GM18861 (cell line): ENCODE measurements at regions not wholly inside any gene's neighbourhood (a gene's known extent, or its start where the extent isn't known, plus 50 kb on each side); places are given as distances from the start of the nearest gene placed in this dataset.
"Not testable (repeated sequence)": the region's sequence is repeated elsewhere in the genome, so short reads cannot be mapped to it uniquely, and the experiment has no call there.

Experiments
- ATAC-seq: cut with Tn5 transposase; IDR thresholded peaks from one replicate; pipeline ENCODE4 v1.9.1; 2021; ENCODE audit not compliant: unreplicated experiment

DNA sequence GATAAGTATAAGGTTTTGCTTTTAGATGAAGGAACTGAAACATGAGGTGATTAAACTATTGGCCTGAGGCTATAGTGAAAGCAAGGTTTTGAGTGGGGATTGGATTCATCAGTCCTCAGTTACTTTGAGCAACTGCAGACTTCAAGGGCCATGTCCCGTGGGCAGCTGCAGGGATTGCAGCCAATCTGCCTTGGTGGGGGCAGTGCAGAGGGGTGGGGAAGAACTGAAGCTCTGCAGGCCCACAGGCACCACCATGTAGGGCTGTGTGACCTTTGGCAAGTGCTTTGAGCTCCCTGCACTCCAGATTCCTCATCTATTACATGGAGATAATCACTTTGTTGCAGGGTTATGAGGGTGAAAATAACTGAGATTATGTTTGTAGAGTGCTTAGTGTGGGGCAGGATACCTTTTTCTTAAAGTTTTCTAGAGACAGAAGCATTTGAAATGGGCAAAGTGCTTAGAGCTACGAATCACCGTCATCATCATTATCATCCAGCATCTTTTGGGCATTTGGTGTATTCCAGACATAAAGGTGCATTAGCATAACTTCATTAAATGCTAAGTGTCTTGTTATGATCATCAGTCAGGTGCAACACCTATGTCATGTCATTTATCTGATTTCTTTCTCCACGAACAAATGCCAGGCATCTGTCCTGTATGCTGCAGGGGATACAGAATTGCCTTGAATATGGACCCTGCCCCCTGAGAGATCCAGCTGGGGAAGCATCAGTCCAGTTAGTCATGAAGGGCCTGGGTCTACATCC, 72.1 kb upstream of the TENM4 start:
- no peak for ATAC-seq

DNA sequence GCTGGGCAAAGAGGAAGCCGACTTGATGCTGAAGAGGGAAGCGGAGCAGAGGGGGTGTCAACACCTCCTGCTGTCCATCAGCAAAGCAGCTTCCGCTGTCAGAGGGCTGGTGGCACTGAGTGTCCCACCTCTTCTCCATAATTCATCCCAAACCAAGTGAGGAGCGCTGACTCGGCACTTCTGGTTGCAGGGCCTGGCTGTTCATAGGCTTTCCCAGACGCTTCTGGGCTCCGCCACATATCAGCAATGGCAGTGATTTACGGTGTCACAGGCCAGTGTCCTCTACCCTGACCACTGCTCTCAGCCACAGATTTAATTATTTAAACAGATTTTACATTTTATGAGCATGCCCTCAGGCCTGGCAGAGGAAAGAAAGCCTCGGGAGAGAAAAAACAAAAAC, 70.1 kb upstream of the TENM4 start:
- ATAC-seq = no peak

DNA sequence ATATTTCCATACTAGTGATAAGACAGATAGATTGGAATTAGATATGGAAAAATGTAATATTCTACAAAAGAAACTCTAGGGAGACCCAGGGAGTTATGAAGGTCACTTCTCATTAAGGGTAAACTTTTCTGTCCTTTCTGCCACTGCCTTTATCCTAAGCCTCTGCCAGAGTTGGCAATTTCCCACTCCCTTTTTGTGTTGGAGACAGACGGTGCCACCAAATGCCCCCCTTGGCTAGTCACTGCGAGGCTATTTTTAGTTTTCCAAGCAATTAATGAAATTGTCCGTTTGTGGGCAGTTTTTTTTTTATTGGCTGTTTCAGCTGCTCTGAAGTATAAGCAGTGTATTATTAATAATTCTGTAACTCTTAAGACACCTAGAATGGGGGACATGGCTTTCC, 67.6 kb upstream of the TENM4 start:
- ATAC-seq = no peak

DNA sequence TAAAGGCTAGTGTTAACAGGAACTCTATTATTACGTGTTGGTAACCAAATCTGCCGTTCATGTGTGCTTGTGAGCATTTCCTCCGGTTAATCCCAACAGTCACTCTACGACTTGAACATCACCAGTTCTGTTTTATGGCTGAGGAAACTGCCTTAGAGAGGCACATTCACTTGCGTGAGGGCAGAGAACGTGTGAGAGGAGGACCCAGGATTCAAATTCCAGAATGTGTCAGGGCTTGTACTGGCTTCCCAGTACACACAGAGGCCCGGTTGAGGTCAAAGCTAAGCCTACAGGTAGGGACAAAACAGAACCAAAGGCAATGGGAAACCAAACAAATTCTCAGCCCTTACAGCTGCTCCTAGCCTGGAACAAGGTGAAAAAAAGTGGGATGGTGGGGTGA, 66.9 kb upstream of the TENM4 start:
- no peak for ATAC-seq

DNA sequence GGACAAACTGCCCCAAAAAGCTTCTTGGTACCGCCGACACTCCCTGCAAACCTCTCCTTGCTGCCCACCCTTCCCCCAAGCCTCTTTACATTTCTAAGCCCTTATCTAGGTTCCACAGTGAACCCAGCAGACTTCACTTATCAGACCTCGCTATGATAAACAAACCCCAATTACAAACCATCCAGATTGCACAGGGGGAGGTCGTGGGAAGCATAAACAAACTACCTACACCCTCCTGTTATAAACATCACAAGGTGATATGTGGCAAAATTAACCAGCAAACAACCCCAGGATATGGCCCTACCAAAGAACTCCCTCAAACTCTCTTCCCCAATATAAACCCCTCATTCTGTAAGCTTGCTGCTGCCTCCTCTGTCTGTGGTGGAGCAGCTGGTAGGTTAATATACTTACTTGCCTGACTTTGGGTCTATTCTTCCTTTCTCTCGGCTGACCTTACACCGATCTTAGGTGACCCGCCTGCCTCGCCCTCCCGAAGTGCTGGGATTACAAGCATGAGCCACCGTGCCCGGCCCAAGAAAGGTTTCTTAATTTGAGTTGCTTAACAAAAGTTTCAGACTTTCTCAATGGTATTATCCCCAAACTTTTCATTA, 66.0 kb upstream of the TENM4 start:
- no peak for ATAC-seq

DNA sequence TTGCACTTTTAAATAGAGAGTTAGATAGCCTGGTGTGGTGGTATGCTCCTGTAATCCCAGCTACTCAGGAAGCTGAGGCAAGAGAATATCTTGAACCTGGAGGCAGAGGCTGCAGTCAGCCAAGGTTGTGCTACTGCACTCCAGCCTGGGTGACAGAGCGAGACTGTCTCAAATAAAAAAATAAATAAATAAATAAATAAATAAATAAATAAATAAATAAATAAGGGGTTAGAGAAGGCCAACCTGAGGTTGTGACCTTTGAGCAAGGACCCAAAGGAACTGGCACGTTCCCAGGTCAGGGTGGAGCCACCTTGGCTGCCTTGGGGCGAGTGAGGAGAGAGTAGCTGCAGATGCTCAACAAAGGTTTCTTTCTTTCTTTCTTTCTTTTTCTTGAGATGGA, 65.3 kb upstream of the TENM4 start:
- no peak for ATAC-seq

DNA sequence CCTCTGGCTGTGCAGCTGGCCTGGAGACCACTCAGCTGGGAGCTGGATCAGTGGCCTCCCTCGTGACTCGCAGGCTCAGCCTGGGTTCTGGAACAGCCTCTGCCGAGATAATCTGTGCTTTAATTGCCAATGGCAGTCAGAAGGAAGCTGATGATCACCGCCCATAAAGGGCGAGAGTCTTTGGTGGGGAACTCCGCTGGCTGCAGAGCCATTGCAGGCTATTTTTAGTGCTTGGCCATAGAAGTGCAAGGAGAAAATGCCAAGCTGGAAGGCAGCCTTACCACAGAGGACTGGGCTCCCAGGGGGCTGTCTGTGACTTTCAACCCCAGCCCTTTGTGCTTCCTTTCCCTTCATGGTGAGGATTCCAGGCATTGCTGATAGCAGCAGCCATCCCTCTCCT, 62.2 kb upstream of the TENM4 start:
- no peak for ATAC-seq

DNA sequence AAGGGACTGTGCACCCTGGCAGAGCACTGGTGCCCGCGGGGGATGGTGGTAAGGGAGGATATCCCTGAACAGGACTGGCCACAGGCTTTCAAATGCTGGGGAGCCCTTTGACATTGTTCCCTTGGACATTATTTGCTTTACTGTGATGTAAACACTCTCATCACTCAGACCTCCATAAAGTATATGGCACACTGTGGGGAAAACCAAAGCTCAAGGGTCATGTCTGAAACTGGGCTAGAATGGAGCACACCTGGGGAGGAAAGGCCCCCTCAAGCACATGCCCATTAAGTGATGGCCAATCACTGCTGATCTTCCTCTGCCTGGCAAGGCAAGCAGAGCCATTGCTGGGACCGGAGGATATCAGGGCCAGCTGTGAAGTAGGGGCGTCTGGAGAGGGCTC, 60.9 kb upstream of the TENM4 start:
- no peak for ATAC-seq

DNA sequence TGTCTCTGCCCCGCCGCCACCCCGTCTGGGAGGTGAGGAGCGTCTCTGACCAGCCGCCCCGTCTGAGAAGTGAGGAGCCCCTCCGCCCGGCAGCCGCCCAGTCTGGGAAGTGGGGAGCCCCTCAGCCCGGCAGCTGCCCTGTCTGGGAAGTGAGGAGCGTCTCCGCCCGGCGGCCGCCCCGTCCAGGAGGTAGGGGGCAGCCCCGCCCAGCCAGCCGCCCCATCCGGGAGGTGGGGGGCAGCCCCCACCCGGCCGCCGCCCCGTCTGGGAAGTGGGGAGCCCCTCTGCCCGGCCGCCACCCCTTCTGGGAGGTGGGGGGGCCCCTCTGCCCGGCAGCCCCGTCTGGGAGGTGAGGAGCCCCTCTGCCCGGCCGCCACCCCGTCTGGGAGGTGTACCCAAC, 59.1 kb upstream of the TENM4 start:
- not testable (repeated sequence) for ATAC-seq

DNA sequence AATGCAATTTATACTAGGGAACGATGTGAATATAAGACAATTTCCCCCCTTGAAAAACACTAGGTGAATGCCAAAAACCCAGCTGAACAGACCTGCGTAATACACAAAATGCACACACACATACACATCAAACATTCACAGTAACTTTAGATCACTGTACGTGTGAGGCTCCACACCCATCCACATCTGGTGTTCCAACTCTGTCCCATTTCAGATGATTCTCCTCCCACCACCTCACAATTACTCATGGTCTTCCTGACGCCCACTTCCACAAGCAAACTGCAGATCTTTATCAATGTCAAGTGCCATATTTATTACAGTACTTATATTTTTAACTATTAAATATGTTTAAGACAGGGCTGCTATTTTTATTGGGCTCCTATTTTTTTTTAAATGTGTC, 57.8 kb upstream of the TENM4 start:
- no peak for ATAC-seq

DNA sequence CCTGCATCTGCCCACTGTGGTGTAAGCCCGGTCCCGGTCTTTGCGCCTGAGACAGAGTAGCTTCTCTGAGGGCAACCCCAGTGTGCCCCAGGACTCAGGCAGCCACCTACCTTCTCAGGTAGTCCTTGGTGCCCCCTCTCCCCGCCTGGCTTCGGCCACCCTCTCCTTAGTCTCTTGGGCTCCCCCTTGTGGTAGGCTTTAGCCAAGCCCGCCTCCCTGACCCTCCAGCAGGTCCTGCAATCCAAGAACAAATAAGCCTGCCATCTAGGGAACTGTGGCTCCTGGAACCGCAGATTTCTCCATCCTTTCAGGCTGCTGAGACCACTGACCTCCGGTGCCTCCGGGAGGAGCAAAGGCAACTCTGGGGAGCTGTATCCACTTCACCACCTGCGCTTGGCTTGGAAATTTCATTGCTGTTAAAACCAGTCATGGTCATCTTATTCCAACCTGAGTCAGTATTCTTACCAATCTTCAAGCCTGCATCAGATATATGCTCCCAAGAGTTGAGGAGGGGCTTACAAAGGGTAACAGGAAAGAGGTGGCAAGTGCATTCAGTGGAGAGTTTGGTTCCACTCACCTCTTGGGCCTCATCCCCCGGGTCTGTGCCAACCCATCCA, 52.8 kb upstream of the TENM4 start:
- no peak for ATAC-seq

DNA sequence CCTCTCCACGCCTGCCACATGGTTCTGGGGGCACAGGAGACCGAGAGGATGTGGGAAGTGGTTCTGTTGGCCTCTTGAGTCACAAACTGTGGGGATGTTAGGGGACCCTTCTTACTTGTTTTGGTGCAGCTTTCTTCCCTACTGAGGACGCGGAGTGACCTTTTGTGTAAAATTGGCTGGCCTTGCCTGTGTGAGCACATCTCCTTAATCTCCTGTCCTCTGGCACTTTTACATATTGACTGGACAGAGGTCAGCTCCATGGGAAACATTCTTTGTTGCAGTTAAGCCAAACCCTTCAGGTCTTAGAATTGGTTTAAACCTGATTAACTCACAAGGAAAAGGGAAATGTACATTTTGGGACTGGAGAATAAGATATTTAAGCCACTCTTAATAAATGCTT, 51.2 kb upstream of the TENM4 start:
- ATAC-seq = no peak
